Mesenchymal stem cell (in vitro differentiated cells and primary cell): ENCODE measurements at regions not wholly inside any gene's neighbourhood (a gene's known extent, or its start where the extent isn't known, plus 50 kb on each side); places are given as distances from the start of the nearest gene placed in this dataset.
"Not testable (repeated sequence)": the region's sequence is repeated elsewhere in the genome, so short reads cannot be mapped to it uniquely, and the experiment has no call there.

Source experiments
- DNase-seq: peaks from one replicate; pipeline ENCODE4 v3.0.0-alpha.2; 2013
- H2AFZ ChIP-seq: one replicate; pipeline ENCODE4 v1.6.1; 2013; ENCODE audit warnings: low read depth, mild to moderate bottlenecking, control low read depth, inconsistent platforms, low read length, moderate library complexity
- H2AK5ac ChIP-seq: 2 replicates; pipeline ENCODE4 v1.6.1; 2013; ENCODE audit warnings: low read length, moderate library complexity, mild to moderate bottlenecking, inconsistent platforms; ENCODE audit not compliant: severe bottlenecking
- H2BK120ac ChIP-seq: one replicate; pipeline ENCODE4 v1.6.1; 2013; ENCODE audit warnings: low read depth, mild to moderate bottlenecking, inconsistent platforms, low read length, moderate library complexity
- H2BK12ac ChIP-seq, 2 experiments: one replicate each; pipeline ENCODE4 v1.6.1; 2013; ENCODE audit warnings: inconsistent platforms in 2 of 2, low read length in 2 of 2, mild to moderate bottlenecking in 2 of 2, moderate library complexity in 2 of 2, control low read depth in 1 of 2
- H2BK15ac ChIP-seq: one replicate; pipeline ENCODE4 v1.6.1; 2013; ENCODE audit warnings: mild to moderate bottlenecking, low read depth, inconsistent platforms; ENCODE audit not compliant: poor library complexity, severe bottlenecking
- H2BK5ac ChIP-seq: 2 replicates; pipeline ENCODE4 v1.6.1; 2013; ENCODE audit warnings: low read depth, mild to moderate bottlenecking, low read length, control low read depth, inconsistent platforms; ENCODE audit not compliant: poor library complexity, severe bottlenecking
- H3K14ac ChIP-seq, 2 experiments: one replicate each; pipeline ENCODE4 v1.6.1; 2013; ENCODE audit warnings: inconsistent platforms in 2 of 2, low read length in 2 of 2, control low read depth in 1 of 2, mild to moderate bottlenecking in 1 of 2, moderate library complexity in 1 of 2
- H3K18ac ChIP-seq, 2 experiments: one replicate each; pipeline ENCODE4 v1.6.1; 2013; ENCODE audit warnings: inconsistent platforms in 2 of 2, low read length in 2 of 2, control low read depth in 1 of 2, low read depth in 1 of 2, mild to moderate bottlenecking in 1 of 2
- H3K23ac ChIP-seq, 2 experiments: one replicate each; pipeline ENCODE4 v1.6.1; 2013; ENCODE audit warnings: inconsistent platforms in 2 of 2, low read length in 2 of 2, mild to moderate bottlenecking in 2 of 2, moderate library complexity in 2 of 2, control low read depth in 1 of 2
- H3K27ac ChIP-seq: 2 replicates; pipeline ENCODE4 v1.5.1; 2013; ENCODE audit warnings: mild to moderate bottlenecking, moderate library complexity, low read length, control low read depth, inconsistent platforms; ENCODE audit not compliant: poor library complexity, severe bottlenecking
- H3K27me3 ChIP-seq, 2 experiments: 2 replicates each; pipeline versions ENCODE4 v1.6.1 to v1.7.0; 2013; ENCODE audit warnings: low read length in 2 of 2, mild to moderate bottlenecking in 2 of 2, moderate library complexity in 2 of 2, control low read depth in 1 of 2, inconsistent platforms in 1 of 2; ENCODE audit not compliant: control insufficient read depth in 1 of 2, insufficient read depth in 1 of 2
- H3K36me3 ChIP-seq, 2 experiments: 2 replicates each; pipeline versions ENCODE4 v1.6.1 to v1.7.0; 2013; ENCODE audit warnings: low read length in 2 of 2, control low read depth in 1 of 2, inconsistent platforms in 1 of 2, low read depth in 1 of 2, mild to moderate bottlenecking in 1 of 2; ENCODE audit not compliant: insufficient read depth in 2 of 2, control insufficient read depth in 1 of 2
- H3K4ac ChIP-seq, 2 experiments: one replicate each; pipeline ENCODE4 v1.6.1; 2013; ENCODE audit warnings: inconsistent platforms in 2 of 2, low read length in 2 of 2, mild to moderate bottlenecking in 2 of 2, moderate library complexity in 2 of 2, control low read depth in 1 of 2, low read depth in 1 of 2
- H3K4me1 ChIP-seq: 2 replicates; pipeline ENCODE4 v1.6.1; 2013; ENCODE audit warnings: low read depth, low read length, control low read depth; ENCODE audit not compliant: control insufficient read depth, insufficient read depth
- H3K4me2 ChIP-seq: 2 replicates; pipeline ENCODE4 v1.6.1; 2013; ENCODE audit warnings: low read length, mild to moderate bottlenecking, inconsistent platforms; ENCODE audit not compliant: poor library complexity, severe bottlenecking
- H3K4me3 ChIP-seq, 2 experiments: 2 replicates each; pipeline versions ENCODE4 v1.5.1 to v1.7.0; 2013; ENCODE audit warnings: low read length in 2 of 2, mild to moderate bottlenecking in 2 of 2, control low read depth in 1 of 2, low read depth in 1 of 2; ENCODE audit not compliant: insufficient read depth in 1 of 2
- H3K79me1 ChIP-seq: replicated peaks from 2 replicates; pipeline ENCODE4 v1.6.1; 2013; ENCODE audit warnings: mild to moderate bottlenecking, control low read depth, low read length, inconsistent platforms; ENCODE audit not compliant: poor library complexity, severe bottlenecking
- H3K9ac ChIP-seq: 2 replicates; pipeline ENCODE4 v1.7.0; 2013; ENCODE audit warnings: mild to moderate bottlenecking, low read length, moderate library complexity
- H3K9me3 ChIP-seq: 2 replicates; pipeline ENCODE4 v1.7.0; 2013; ENCODE audit warnings: mild to moderate bottlenecking, low read length; ENCODE audit not compliant: control insufficient read depth
- H4K8ac ChIP-seq: one replicate; pipeline ENCODE4 v1.6.1; 2013; ENCODE audit warnings: inconsistent platforms, mild to moderate bottlenecking, low read length, moderate library complexity
- H4K91ac ChIP-seq: one replicate; pipeline ENCODE4 v1.6.1; 2013; ENCODE audit warnings: mild to moderate bottlenecking, low read length, inconsistent platforms
- WGBS: methylation state at CpG from one replicate; pipeline ENCODE4 v1.1.7; 2013; ENCODE audit warnings: mixed read lengths; 5-methylcytosine and 5-hydroxymethylcytosine counted together

DNA sequence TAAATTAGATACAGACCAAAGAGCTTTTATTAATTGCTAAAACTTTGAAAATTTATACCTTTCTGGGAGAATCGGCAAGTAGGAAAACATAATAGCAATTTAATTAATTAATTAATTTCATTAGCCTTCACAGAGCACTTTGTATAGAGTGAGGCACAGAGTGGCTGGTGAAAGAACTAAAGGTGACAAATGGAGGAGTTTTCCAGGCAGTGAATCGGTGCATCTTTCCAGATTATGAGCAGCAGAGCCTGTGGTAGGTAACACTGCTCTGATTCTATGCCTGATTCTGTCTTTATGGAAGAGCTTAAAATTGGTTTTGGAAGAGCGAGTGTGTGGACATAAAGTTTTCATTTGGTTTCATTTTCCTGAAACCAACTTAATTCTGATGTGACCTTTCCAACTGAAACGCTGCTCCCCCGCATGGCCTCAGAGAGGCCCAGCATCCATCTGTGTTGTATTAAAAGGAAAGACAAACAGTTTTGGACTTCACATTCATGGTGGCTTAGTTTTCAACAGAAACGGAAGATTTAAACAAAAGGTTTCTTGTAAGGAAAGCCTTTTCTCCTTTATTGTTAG is 188.9 kb upstream of the RPS23 start:
- no peak overlapping the region for H2AFZ ChIP-seq
- H2AK5ac ChIP-seq: no peak overlapping the region
- no peak for DNase-seq
- no peak overlapping the region for H3K18ac ChIP-seq
- H3K27ac ChIP-seq: no peak overlapping the region
- H2BK12ac ChIP-seq: no peak overlapping the region
- no peak overlapping the region for H2BK15ac ChIP-seq
- no peak overlapping the region for H3K4ac ChIP-seq
- H3K9me3 ChIP-seq: peaks cover 4% of the 10 kb centered on the region
- peak overlapping the region in 1 of 2 experiments; percentile 62 for H3K4me3 ChIP-seq
- H3K4me1 ChIP-seq: no peaks in the 10 kb centered on the region
- H3K36me3 ChIP-seq: no peaks in the 10 kb centered on the region
- H3K23ac ChIP-seq: no peak overlapping the region
- no peak overlapping the region for H3K4me2 ChIP-seq
- no peak overlapping the region for H4K91ac ChIP-seq
- no peaks in the 10 kb centered on the region for H3K27me3 ChIP-seq
- H3K14ac ChIP-seq: no peak overlapping the region
- no peaks in the 10 kb centered on the region for H3K79me1 ChIP-seq
- no peak overlapping the region for H2BK120ac ChIP-seq
- WGBS: 95% methylated on average over 4 of the region's 6 CpGs
- H3K9ac ChIP-seq: peak overlapping the region; percentile 84
- no peak overlapping the region for H4K8ac ChIP-seq
- H2BK5ac ChIP-seq: no peak overlapping the region

DNA sequence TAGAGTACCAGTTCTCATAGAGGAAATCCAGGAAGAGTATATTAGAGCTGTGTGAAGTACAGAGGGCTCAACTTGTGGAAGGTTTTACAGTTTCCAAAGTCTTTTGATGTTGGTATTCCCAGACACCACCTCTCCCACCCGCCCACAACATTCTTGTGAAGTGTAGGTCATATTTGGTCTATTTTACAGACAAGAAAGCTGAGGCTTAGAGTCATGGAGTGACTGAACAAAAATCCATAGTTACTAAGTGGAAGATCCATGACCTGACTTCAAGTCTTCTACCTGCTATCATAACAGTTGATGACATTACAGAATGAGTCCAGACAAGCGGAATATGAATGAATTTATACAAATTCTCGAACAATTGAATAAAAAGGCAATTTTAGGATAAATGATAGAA is 187.1 kb upstream of the RPS23 start:
- H2AK5ac ChIP-seq: no peak overlapping the region
- no peak overlapping the region for H3K27ac ChIP-seq
- H3K9ac ChIP-seq: no peak overlapping the region
- no peak overlapping the region for H3K4ac ChIP-seq
- no peaks in the 10 kb centered on the region for H3K79me1 ChIP-seq
- no peak overlapping the region for H3K4me3 ChIP-seq
- no peak overlapping the region for H2AFZ ChIP-seq
- peaks cover 4% of the 10 kb centered on the region for H3K9me3 ChIP-seq
- H2BK5ac ChIP-seq: no peak overlapping the region
- no peak overlapping the region for H4K91ac ChIP-seq
- H2BK120ac ChIP-seq: no peak overlapping the region
- H3K18ac ChIP-seq: no peak overlapping the region
- H3K27me3 ChIP-seq: no peaks in the 10 kb centered on the region
- DNase-seq: no peak
- no peak overlapping the region for H4K8ac ChIP-seq
- H2BK12ac ChIP-seq: no peak overlapping the region
- H3K4me1 ChIP-seq: no peaks in the 10 kb centered on the region
- H3K23ac ChIP-seq: no peak overlapping the region
- H3K14ac ChIP-seq: no peak overlapping the region
- H3K36me3 ChIP-seq: no peaks in the 10 kb centered on the region
- no peak overlapping the region for H2BK15ac ChIP-seq
- no peak overlapping the region for H3K4me2 ChIP-seq
- WGBS: no CpG with 5 or more reads among the region's 3 CpGs

DNA sequence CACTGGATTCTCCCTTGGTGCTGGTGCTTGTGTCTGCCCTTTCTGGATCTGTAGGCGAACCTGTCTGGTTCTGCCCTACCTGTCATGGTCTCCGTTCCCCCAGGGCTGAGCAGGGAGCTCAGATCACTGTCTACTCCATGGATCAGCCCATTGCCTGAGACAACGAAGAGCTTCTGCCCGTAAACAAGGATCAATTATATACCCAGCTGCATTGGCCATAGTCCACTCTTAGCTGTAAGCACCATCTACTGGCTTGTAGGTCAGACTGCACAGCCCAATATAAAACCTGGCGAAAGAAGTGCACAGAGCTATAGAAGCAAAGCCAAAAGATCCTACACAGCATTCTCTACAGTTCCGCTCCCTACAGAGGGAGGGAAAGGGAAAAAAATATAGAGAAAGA is 181.5 kb upstream of the RPS23 start:
- H2BK15ac ChIP-seq: no peak overlapping the region

DNA sequence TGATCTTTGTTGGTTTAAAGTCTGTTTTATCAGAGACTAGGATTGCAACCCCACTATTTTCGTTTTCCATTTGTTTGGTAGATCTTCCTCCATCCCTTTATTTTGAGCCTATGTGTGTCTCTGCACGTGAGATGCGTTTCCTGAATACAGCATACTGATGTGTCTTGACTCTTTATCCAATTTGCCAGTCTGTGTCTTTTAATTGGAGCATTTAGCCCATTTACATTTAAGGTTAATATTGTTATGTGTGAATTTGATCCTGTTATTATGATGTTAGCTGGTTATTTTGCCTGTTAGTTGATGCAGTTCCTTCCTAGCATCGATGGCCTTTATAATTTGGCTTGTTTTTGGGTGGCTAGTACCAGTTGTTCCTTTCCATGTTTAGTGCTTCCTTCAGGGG is 177.2 kb upstream of the RPS23 start:
- not testable (repeated sequence) for H3K4me1 ChIP-seq, H3K9me3 ChIP-seq, H3K27me3 ChIP-seq, H3K27ac ChIP-seq, H2AK5ac ChIP-seq, H3K36me3 ChIP-seq, H3K4me2 ChIP-seq, H3K79me1 ChIP-seq, H4K91ac ChIP-seq, H2AFZ ChIP-seq, H3K9ac ChIP-seq, H3K14ac ChIP-seq, H3K18ac ChIP-seq, H2BK15ac ChIP-seq, H4K8ac ChIP-seq, H3K23ac ChIP-seq, DNase-seq, H2BK120ac ChIP-seq, H2BK5ac ChIP-seq, H2BK12ac ChIP-seq, H3K4me3 ChIP-seq, H3K4ac ChIP-seq
- WGBS: 79% methylated on average over 3 of the region's 4 CpGs

More for the DNA sequence above, 181.5 kb upstream of the RPS23 start:
- Histone ChIP-seq H2BK5ac (no peak overlapping the region), H3K4me3 (no peak overlapping the region), H3K27me3 (no peaks in the 10 kb centered on the region), H3K36me3 (no peaks in the 10 kb centered on the region), H4K91ac (no peak overlapping the region), H3K4me2 (no peak overlapping the region), H3K27ac (no peak overlapping the region), H3K23ac (no peak overlapping the region), H3K79me1 (no peaks in the 10 kb centered on the region), H3K4ac (no peak overlapping the region), H3K18ac (no peak overlapping the region), H2AK5ac (no peak overlapping the region), H3K4me1 (no peaks in the 10 kb centered on the region), H2BK120ac (no peak overlapping the region), H2AFZ (no peak overlapping the region), H3K9ac (no peak overlapping the region), H4K8ac (no peak overlapping the region), H2BK12ac (no peak overlapping the region), H3K9me3 (peaks cover 4% of the 10 kb centered on the region), H3K14ac (no peak overlapping the region)
- no peak for DNase-seq
- 81% methylated on average over 4 of the region's 6 CpGs for WGBS
